H9 (cell line): ENCODE measurements at regions not wholly inside any gene's neighbourhood (a gene's known extent, or its start where the extent isn't known, plus 50 kb on each side); places are given as distances from the start of the nearest gene placed in this dataset.

Source experiments
- DNase-seq: peaks from one replicate; pipeline ENCODE4 v3.0.0-alpha.2; 2017
- H2AFZ ChIP-seq: one replicate; pipeline ENCODE4 v1.6.1; 2013; ENCODE audit warnings: mild to moderate bottlenecking, low read length, control low read depth, moderate library complexity
- H2AK5ac ChIP-seq: 2 replicates; pipeline ENCODE4 v1.6.1; 2013; ENCODE audit warnings: low read length, control low read depth, mixed read lengths; ENCODE audit not compliant: insufficient read length
- H2BK120ac ChIP-seq: one replicate; pipeline ENCODE4 v1.6.1; 2013; ENCODE audit warnings: low read depth, mild to moderate bottlenecking, low read length, control low read depth, inconsistent platforms; ENCODE audit not compliant: poor library complexity, severe bottlenecking
- H2BK12ac ChIP-seq: 2 replicates; pipeline ENCODE4 v1.6.1; 2013; ENCODE audit warnings: low read length, control low read depth, mixed read lengths, low read depth; ENCODE audit not compliant: insufficient read length
- H2BK15ac ChIP-seq: 2 replicates; pipeline ENCODE4 v1.6.1; 2013; ENCODE audit warnings: low read depth, low read length, control low read depth
- H2BK20ac ChIP-seq: one replicate; pipeline ENCODE4 v1.6.1; 2013; ENCODE audit warnings: low read depth, mild to moderate bottlenecking, low read length, control low read depth, inconsistent platforms; ENCODE audit not compliant: poor library complexity, severe bottlenecking
- H2BK5ac ChIP-seq: 2 replicates; pipeline ENCODE4 v1.6.1; 2013; ENCODE audit warnings: low read length, control low read depth, mixed read lengths; ENCODE audit not compliant: insufficient read length
- H3K14ac ChIP-seq: 2 replicates; pipeline ENCODE4 v1.6.1; 2013; ENCODE audit warnings: low read length, control low read depth; ENCODE audit not compliant: insufficient read depth
- H3K18ac ChIP-seq: 2 replicates; pipeline ENCODE4 v1.6.1; 2013; ENCODE audit warnings: low read depth, mild to moderate bottlenecking, mixed read lengths, low read length, control low read depth; ENCODE audit not compliant: insufficient read length
- H3K23ac ChIP-seq: 2 replicates; pipeline ENCODE4 v1.6.1; 2013; ENCODE audit warnings: low read length, control low read depth, mixed read lengths, low read depth; ENCODE audit not compliant: insufficient read length
- H3K23me2 ChIP-seq: 2 replicates; pipeline ENCODE4 v1.6.1; 2013; ENCODE audit warnings: low read depth, mild to moderate bottlenecking, mixed read lengths, low read length, control low read depth; ENCODE audit not compliant: insufficient read length, poor library complexity, severe bottlenecking
- H3K27ac ChIP-seq: 2 replicates; pipeline ENCODE4 v1.5.1; 2013; ENCODE audit warnings: low read length, control low read depth, mixed read lengths, low read depth; ENCODE audit not compliant: insufficient read length
- H3K27me3 ChIP-seq: 2 replicates; pipeline ENCODE4 v1.6.1; 2013; ENCODE audit warnings: low read length, control low read depth, inconsistent platforms; ENCODE audit not compliant: insufficient read depth
- H3K4ac ChIP-seq: 2 replicates; pipeline ENCODE4 v1.6.1; 2013; ENCODE audit warnings: low read depth, mild to moderate bottlenecking, control low read depth, inconsistent platforms, low read length, moderate library complexity
- H3K4me1 ChIP-seq: 2 replicates; pipeline ENCODE4 v1.6.1; 2013; ENCODE audit warnings: low read length, control low read depth, inconsistent platforms; ENCODE audit not compliant: insufficient read depth
- H3K4me2 ChIP-seq: 2 replicates; pipeline ENCODE4 v1.6.1; 2013; ENCODE audit warnings: low read length, control low read depth, mixed read lengths; ENCODE audit not compliant: insufficient read length, insufficient read depth
- H3K56ac ChIP-seq: 2 replicates; pipeline ENCODE4 v1.6.1; 2013; ENCODE audit warnings: low read depth, mild to moderate bottlenecking, mixed read lengths, low read length, control low read depth; ENCODE audit not compliant: insufficient read length
- H3K79me1 ChIP-seq: 2 replicates; pipeline ENCODE4 v1.6.1; 2013; ENCODE audit warnings: low read depth, mild to moderate bottlenecking, moderate library complexity, low read length, control low read depth, inconsistent platforms; ENCODE audit not compliant: insufficient read depth, poor library complexity, severe bottlenecking
- H3K79me2 ChIP-seq: 2 replicates; pipeline ENCODE4 v1.6.1; 2013; ENCODE audit warnings: low read length, control low read depth, inconsistent platforms; ENCODE audit not compliant: insufficient read depth
- H3K9ac ChIP-seq: 2 replicates; pipeline ENCODE4 v1.6.1; 2013; ENCODE audit warnings: low read length, control low read depth, mixed read lengths; ENCODE audit not compliant: insufficient read length; ENCODE audit errors: extremely low read depth
- H3K9me3 ChIP-seq: one replicate; pipeline ENCODE4 v1.6.1; 2013; ENCODE audit warnings: low read depth, low read length, inconsistent platforms; ENCODE audit not compliant: control insufficient read depth
- H3T11ph ChIP-seq: one replicate; pipeline ENCODE4 v1.6.1; 2013; ENCODE audit warnings: mild to moderate bottlenecking, low read length, control low read depth, inconsistent platforms
- H4K20me1 ChIP-seq: one replicate; pipeline ENCODE4 v1.6.1; 2013; ENCODE audit not compliant: control insufficient read depth, insufficient read length, insufficient read depth
- H4K5ac ChIP-seq: 2 replicates; pipeline ENCODE4 v1.6.1; 2013; ENCODE audit warnings: low read depth, mild to moderate bottlenecking, mixed read lengths, low read length, control low read depth; ENCODE audit not compliant: insufficient read length
- H4K8ac ChIP-seq: replicated peaks from 2 replicates; pipeline ENCODE4 v1.6.1; 2013; ENCODE audit warnings: low read length, control low read depth, mixed read lengths, low read depth; ENCODE audit not compliant: insufficient read length
- H4K91ac ChIP-seq: 2 replicates; pipeline ENCODE4 v1.6.1; 2013; ENCODE audit warnings: low read depth, mild to moderate bottlenecking, moderate library complexity, mixed read lengths, low read length, control low read depth; ENCODE audit not compliant: insufficient read length
- H3K27ac Mint-ChIP-seq, 3 experiments: 2 replicates in 2 of 3; 3 replicates in 1 of 3; pipeline ENCODE4 v1.8.0; 2020 to 2021; ENCODE audit warnings: mixed read lengths in 3 of 3, mild to moderate bottlenecking in 1 of 3, moderate library complexity in 1 of 3
- H3K27me3 Mint-ChIP-seq: 2 replicates; pipeline ENCODE4 v1.8.0; 2021; ENCODE audit warnings: low read depth, mild to moderate bottlenecking, moderate library complexity, mixed read lengths
- H3K36me3 Mint-ChIP-seq, 3 experiments: 2 replicates in 2 of 3; 3 replicates in 1 of 3; pipeline ENCODE4 v1.8.0; 2020 to 2021; ENCODE audit warnings: low read depth in 3 of 3, mixed read lengths in 3 of 3; ENCODE audit not compliant: insufficient read depth in 1 of 3
- H3K4me1 Mint-ChIP-seq, 2 experiments: 2 replicates each; pipeline ENCODE4 v1.8.0; 2020; ENCODE audit warnings: mixed read lengths in 2 of 2
- H3K4me3 Mint-ChIP-seq, 2 experiments: 2 replicates in 1 of 2; 3 replicates in 1 of 2; pipeline ENCODE4 v1.8.0; 2020 to 2021; ENCODE audit warnings: mild to moderate bottlenecking in 2 of 2, mixed read lengths in 2 of 2, moderate library complexity in 1 of 2
- H3K9me3 Mint-ChIP-seq, 2 experiments: 2 replicates in 1 of 2; 3 replicates in 1 of 2; pipeline ENCODE4 v1.8.0; 2020; ENCODE audit warnings: mild to moderate bottlenecking in 2 of 2, mixed read lengths in 2 of 2, moderate library complexity in 1 of 2
- WGBS: extraction: QIAGEN DNeasy Blood & Tissue Kit; methylation state at CpG from one replicate; pipeline ENCODE4 v1.1.7; 2013; ENCODE audit warnings: missing lambda C conversion rate, low lambda C conversion rate, mixed read lengths; ENCODE audit not compliant: insufficient read length; ENCODE audit errors: extremely low coverage; 5-methylcytosine and 5-hydroxymethylcytosine counted together
- TF ChIP-seq, protein P1 (sequence below): fragments of 200-600 bp; sonication (generic); conservative IDR thresholded peaks from 3 replicates; pipeline ENCODE4 v1.8.0; 2021; ENCODE audit warnings: antibody characterized with exemption, mild to moderate bottlenecking

GRCh38 chr7:109473172-109473571, 903.5 kb downstream of the DNAJB9 start:
- no peaks in the 10 kb centered on the region for H3K79me1 ChIP-seq
- H3K18ac ChIP-seq = no peak overlapping the region
- no peak overlapping the region for H2BK20ac ChIP-seq
- Mint-ChIP-seq H3K27me3 (no peaks in the 10 kb centered on the region), H3K36me3 (no peaks in the 10 kb centered on the region), H3K4me3 (no peak overlapping the region), H3K27ac (no peak overlapping the region), H3K9me3 (no peaks in the 10 kb centered on the region), H3K4me1 (peaks cover 0 to 8% of the 10 kb centered on the region in 2 experiments; a peak in 1 of 4 replicates)
- H3K4me2 ChIP-seq = no peak overlapping the region
- no peaks in the 10 kb centered on the region for H3K27me3 ChIP-seq
- H4K5ac ChIP-seq = no peak overlapping the region
- no peak overlapping the region for H3K23ac ChIP-seq
- no peak overlapping the region for H3K4ac ChIP-seq
- no CpG with 5 or more reads among the region's 1 CpG for WGBS
- no peak overlapping the region for H3K14ac ChIP-seq
- H4K20me1 ChIP-seq = no peaks in the 10 kb centered on the region
- H2AK5ac ChIP-seq = no peak overlapping the region
- H2BK15ac ChIP-seq = no peak overlapping the region
- DNase-seq = no peak
- TF ChIP-seq, protein P1, sequence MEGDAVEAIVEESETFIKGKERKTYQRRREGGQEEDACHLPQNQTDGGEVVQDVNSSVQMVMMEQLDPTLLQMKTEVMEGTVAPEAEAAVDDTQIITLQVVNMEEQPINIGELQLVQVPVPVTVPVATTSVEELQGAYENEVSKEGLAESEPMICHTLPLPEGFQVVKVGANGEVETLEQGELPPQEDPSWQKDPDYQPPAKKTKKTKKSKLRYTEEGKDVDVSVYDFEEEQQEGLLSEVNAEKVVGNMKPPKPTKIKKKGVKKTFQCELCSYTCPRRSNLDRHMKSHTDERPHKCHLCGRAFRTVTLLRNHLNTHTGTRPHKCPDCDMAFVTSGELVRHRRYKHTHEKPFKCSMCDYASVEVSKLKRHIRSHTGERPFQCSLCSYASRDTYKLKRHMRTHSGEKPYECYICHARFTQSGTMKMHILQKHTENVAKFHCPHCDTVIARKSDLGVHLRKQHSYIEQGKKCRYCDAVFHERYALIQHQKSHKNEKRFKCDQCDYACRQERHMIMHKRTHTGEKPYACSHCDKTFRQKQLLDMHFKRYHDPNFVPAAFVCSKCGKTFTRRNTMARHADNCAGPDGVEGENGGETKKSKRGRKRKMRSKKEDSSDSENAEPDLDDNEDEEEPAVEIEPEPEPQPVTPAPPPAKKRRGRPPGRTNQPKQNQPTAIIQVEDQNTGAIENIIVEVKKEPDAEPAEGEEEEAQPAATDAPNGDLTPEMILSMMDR = no peak
- no peaks in the 10 kb centered on the region for H3K9me3 ChIP-seq
- H4K8ac ChIP-seq = no peak overlapping the region
- H3K56ac ChIP-seq = no peak overlapping the region
- H3K79me2 ChIP-seq = no peaks in the 10 kb centered on the region
- H2BK5ac ChIP-seq = no peak overlapping the region
- no peak overlapping the region for H2BK120ac ChIP-seq
- no peak overlapping the region for H3T11ph ChIP-seq
- H2AFZ ChIP-seq = no peak overlapping the region
- H4K91ac ChIP-seq = no peak overlapping the region
- no peak overlapping the region for H3K27ac ChIP-seq
- H3K4me1 ChIP-seq = no peaks in the 10 kb centered on the region
- no peak overlapping the region for H3K9ac ChIP-seq
- no peaks in the 10 kb centered on the region for H3K23me2 ChIP-seq
- no peak overlapping the region for H2BK12ac ChIP-seq
